ENCODE measurements at regions not wholly inside any gene's neighbourhood (a gene's known extent, or its start where the extent isn't known, plus 50 kb on each side); places are given as distances from the start of the nearest gene placed in this dataset.

GRCh38 chr13:94921181-94921580, 208.8 kb upstream of the SOX21 start:
- TF ChIP-seq CTCF (IDR thresholded peaks at IDR 0.05; ENCODE audit: insufficient read depth, low read depth, low read length) (no peak), EZH2 (IDR thresholded peaks at IDR 0.05; ENCODE audit: insufficient read depth, low read length) (no peak)
